ENCODE measurements at regions not wholly inside any gene's neighbourhood (a gene's known extent, or its start where the extent isn't known, plus 50 kb on each side); places are given as distances from the start of the nearest gene placed in this dataset.

DNA sequence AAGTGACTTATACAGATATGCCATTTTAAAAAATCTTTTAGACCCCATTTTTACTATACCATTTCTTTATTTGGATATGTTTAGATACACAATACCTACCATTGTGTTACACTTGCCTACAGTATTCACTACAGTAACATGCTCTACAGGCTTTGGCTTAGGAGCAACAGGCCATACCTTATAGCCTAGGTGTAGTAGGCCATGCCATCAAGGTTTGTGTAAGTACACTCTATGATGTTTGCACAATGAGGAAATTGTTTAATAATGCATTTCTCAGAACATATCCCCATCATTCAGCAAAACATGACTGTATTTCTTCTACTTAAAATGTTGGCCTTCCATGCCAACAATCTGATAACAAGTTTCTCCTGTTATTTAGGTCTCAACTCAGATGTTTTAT, 1559.5 kb upstream of the TENM4 start:
- no peak for TF ChIP-seq POLR2A (IDR thresholded peaks at IDR 0.05; ENCODE audit: low read depth, low read length)
- no peak for TF ChIP-seq TAF1 (IDR thresholded peaks at IDR 0.05; ENCODE audit: borderline replicate concordance, low read depth, low read length)
- no peak for TF ChIP-seq POLR2AphosphoS5 (IDR thresholded peaks at IDR 0.05; ENCODE audit: low read depth, low read length)

Measured in GM12892 (cell line).